B cell (primary cell): ENCODE measurements at regions not wholly inside any gene's neighbourhood (a gene's known extent, or its start where the extent isn't known, plus 50 kb on each side); places are given as distances from the start of the nearest gene placed in this dataset.
"Not testable (repeated sequence)": the region's sequence is repeated elsewhere in the genome, so short reads cannot be mapped to it uniquely, and the experiment has no call there.

Experiments used
- EZH2 ChIP-seq: IDR thresholded peaks from 2 replicates; pipeline ENCODE4 v1.6.1; 2012; ENCODE audit warnings: borderline replicate concordance, low read depth, mild to moderate bottlenecking, moderate library complexity, low read length; ENCODE audit not compliant: insufficient read depth, poor library complexity, severe bottlenecking
- TF ChIP-seq, protein P1 (sequence below): fragments of 200-600 bp; IDR thresholded peaks from one replicate; pipeline ENCODE4 v1.8.0; 2022; ENCODE audit warnings: antibody characterized with exemption, mild to moderate bottlenecking

DNA sequence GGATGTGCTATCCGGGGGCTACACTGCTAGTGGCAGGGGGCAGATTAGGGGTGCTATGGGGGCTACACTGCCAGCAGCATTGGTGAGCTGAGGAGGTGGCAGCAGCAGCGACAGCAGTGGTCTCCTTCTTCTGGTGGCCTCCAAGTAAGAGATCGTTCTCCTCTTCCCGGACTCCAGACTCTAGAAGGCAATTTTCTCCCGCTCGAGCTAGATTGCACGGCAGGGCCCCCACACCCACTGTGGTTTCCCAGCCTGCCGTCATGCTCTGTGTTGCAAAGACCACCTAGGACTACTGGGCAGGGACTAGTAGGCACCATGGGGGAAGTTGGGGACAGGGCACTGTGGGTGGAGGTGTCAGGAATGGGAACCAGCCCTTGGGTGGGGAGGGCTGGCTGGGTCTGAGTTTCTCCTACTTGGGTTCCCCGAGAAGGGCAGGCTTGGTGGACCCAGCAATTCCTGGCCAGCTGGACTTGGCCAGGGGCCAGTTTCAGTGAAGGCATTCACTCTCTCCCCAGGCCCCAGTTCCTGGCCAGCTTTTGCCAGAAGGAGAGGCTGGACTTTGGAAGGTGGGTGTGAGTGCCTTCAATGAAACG, 203.4 kb upstream of the WSB1 start:
- TF ChIP-seq, protein P1, sequence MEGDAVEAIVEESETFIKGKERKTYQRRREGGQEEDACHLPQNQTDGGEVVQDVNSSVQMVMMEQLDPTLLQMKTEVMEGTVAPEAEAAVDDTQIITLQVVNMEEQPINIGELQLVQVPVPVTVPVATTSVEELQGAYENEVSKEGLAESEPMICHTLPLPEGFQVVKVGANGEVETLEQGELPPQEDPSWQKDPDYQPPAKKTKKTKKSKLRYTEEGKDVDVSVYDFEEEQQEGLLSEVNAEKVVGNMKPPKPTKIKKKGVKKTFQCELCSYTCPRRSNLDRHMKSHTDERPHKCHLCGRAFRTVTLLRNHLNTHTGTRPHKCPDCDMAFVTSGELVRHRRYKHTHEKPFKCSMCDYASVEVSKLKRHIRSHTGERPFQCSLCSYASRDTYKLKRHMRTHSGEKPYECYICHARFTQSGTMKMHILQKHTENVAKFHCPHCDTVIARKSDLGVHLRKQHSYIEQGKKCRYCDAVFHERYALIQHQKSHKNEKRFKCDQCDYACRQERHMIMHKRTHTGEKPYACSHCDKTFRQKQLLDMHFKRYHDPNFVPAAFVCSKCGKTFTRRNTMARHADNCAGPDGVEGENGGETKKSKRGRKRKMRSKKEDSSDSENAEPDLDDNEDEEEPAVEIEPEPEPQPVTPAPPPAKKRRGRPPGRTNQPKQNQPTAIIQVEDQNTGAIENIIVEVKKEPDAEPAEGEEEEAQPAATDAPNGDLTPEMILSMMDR: not testable (repeated sequence)
- not testable (repeated sequence) for TF ChIP-seq EZH2
